ENCODE measurements at regions not wholly inside any gene's neighbourhood (a gene's known extent, or its start where the extent isn't known, plus 50 kb on each side); places are given as distances from the start of the nearest gene placed in this dataset.

- no peak overlapping the region for H3K23ac ChIP-seq (ENCODE audit: insufficient read length)
- H3K79me2 ChIP-seq (ENCODE audit: control insufficient read depth in 1 of 2, insufficient read depth in 2 of 2, low read length in 2 of 2): no peaks in the 10 kb centered on the region
- H2AK5ac ChIP-seq (ENCODE audit: low read depth, low read length): no peak overlapping the region
- TF ChIP-seq TAF7 (optimal IDR thresholded peaks at IDR 0.05; ENCODE audit: borderline replicate concordance, low read depth, low read length): no peak
- TF ChIP-seq YY1 (IDR thresholded peaks at IDR 0.05; ENCODE audit: low read depth, low read length): no peak
- TF ChIP-seq CBX8 (IDR thresholded peaks at IDR 0.05; ENCODE audit: borderline replicate concordance, low read depth, low read length): no peak
- TF ChIP-seq SIX5 (IDR thresholded peaks at IDR 0.05; ENCODE audit: low read depth, low read length): no peak
- TF ChIP-seq RXRA (IDR thresholded peaks at IDR 0.05; ENCODE audit: insufficient read depth, low read depth, low read length): no peak
- no peak for TF ChIP-seq EGR1 (IDR thresholded peaks at IDR 0.05; ENCODE audit: borderline replicate concordance, low read depth, low read length)
- no peak for TF ChIP-seq POLR2AphosphoS5 (IDR thresholded peaks at IDR 0.05; ENCODE audit: low read depth, low read length)
- H3K27me3 ChIP-seq (replicated peaks in 1 of 4; ENCODE audit: control insufficient read depth in 3 of 4, extremely low read depth in 1 of 4, insufficient read depth in 3 of 4, low read length in 3 of 4): no peaks in the 10 kb centered on the region
- no peak overlapping the region for H3K4ac ChIP-seq (replicated peaks; ENCODE audit: insufficient read length, low read depth, low read length)
- no peak overlapping the region for H2AFZ ChIP-seq (ENCODE audit: low read length)
- no peak overlapping the region for H3K4me2 ChIP-seq (ENCODE audit: insufficient read depth in 1 of 2, low read depth in 2 of 2, low read length in 2 of 2)
- H2BK120ac ChIP-seq (replicated peaks; ENCODE audit: low read depth, low read length): no peak overlapping the region
- FAIRE-seq: no peak
- H3K79me1 ChIP-seq (ENCODE audit: low read depth, low read length): no peaks in the 10 kb centered on the region
- H3K9me3 ChIP-seq (ENCODE audit: insufficient read depth in 2 of 2, low read depth in 1 of 2, low read length in 1 of 2): no peaks in the 10 kb centered on the region
- ChIA-PET CTCF (ENCODE audit: partially characterized antibody) (interaction anchor here (0.7 kb wide), 1 partner anchor 164 kb away, joined by 3 read pairs; no protein-coding TSS in a partner anchor), POLR2A (ENCODE audit: partially characterized antibody) (no interaction called here)
- no peak overlapping the region for H4K5ac ChIP-seq (ENCODE audit: insufficient read length, low read depth, low read length)
- no peaks in the 10 kb centered on the region; a peak in 1 of 7 replicates for H3K4me1 ChIP-seq (replicated peaks in 1 of 4; ENCODE audit: control insufficient read depth in 3 of 4, insufficient read depth in 4 of 4, low read length in 3 of 4)
- H3K14ac ChIP-seq (ENCODE audit: insufficient read length): no peak overlapping the region
- H2BK15ac ChIP-seq (ENCODE audit: low read length): no peak overlapping the region
- no peak overlapping the region for H3K4me3 ChIP-seq (ENCODE audit: extremely low read depth in 1 of 4, insufficient read depth in 2 of 4, low read depth in 3 of 4, low read length in 4 of 4)
- H3K56ac ChIP-seq (replicated peaks; ENCODE audit: insufficient read length, low read depth, low read length): no peak overlapping the region
- no peak for DNase-seq (ENCODE audit: low read depth in 1 of 2, low spot score in 2 of 2)
- 94% methylated on average over 6 of the region's 6 CpGs; no CpG with 5 or more reads in 1 of the 2 experiments for WGBS, 2 experiments (ENCODE audit: extremely low coverage in 1 of 2, insufficient coverage in 1 of 2, insufficient read length in 1 of 2, insufficient replicate concordance in 2 of 2, low coverage in 1 of 2, low lambda C conversion rate in 2 of 2, missing lambda C conversion rate in 1 of 2)
- H2BK20ac ChIP-seq (ENCODE audit: low read length): no peak overlapping the region
- no peak overlapping the region for H4K91ac ChIP-seq (replicated peaks; ENCODE audit: insufficient read length, low read length)
- H3K9ac ChIP-seq (replicated peaks in 1 of 4; ENCODE audit: extremely low read depth in 1 of 4, low read depth in 3 of 4, low read length in 3 of 4): no peak overlapping the region
- no peaks in the 10 kb centered on the region for H3K36me3 ChIP-seq (ENCODE audit: control insufficient read depth in 2 of 4, insufficient read depth in 4 of 4, low read length in 3 of 4)
- H3K18ac ChIP-seq (ENCODE audit: extremely low read depth, low read length): no peak overlapping the region
- no peaks in the 10 kb centered on the region for H4K20me1 ChIP-seq (replicated peaks in 1 of 2; ENCODE audit: control insufficient read depth in 1 of 2, insufficient read depth in 2 of 2, low read length in 2 of 2)
- H2BK12ac ChIP-seq (ENCODE audit: low read depth, low read length): no peak overlapping the region
- H2BK5ac ChIP-seq (ENCODE audit: low read depth, low read length): no peak overlapping the region
- H4K8ac ChIP-seq (ENCODE audit: extremely low read depth, insufficient read depth, low read length): no peak overlapping the region; the same call in 1 of the 2 replicates
- no peaks in the 10 kb centered on the region for H3K23me2 ChIP-seq (ENCODE audit: low read depth, low read length)
- no peak overlapping the region for H3K27ac ChIP-seq (ENCODE audit: low read depth, low read length)
Measured at GRCh38 chr13:74388626-74389025, 254.4 kb upstream of the KLF12 start.
